ENCODE measurements at regions not wholly inside any gene's neighbourhood (a gene's known extent, or its start where the extent isn't known, plus 50 kb on each side); places are given as distances from the start of the nearest gene placed in this dataset.

DNA sequence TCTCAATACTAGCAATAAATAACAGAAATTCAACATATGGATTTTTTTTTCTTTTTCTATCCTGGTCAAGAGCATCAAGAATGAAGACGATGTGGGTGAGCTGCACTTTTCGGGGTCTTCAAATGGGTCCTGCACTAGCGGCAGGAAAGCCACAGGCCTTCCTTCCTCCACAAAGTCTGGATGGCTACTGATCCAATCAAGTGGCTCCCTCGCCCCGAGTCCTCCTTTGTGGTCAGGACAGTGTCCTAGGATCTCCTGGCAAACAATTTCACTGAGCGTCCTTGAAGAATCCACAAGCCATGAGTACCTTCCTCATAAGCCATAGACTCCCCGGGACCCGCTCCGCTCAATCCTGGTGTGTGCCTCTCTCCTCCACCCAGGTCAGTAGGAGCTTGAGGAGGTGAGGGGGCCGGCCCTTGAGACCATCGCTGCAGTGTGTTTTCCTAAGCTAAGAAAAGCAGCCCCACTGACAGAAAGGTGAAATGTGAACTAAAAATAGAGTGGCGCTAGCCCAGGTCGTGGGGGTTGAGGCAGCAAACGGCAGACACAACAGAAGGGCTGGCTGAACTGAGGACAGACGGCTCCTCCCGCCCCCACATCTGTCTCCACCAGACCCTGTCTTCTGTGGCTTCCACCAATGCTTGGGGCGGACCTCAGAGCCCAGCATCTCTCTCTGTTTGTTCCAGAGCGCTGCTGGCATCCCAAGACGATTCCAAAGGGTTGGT lies 202.3 kb downstream of the HERPUD2 start:
- TF ChIP-seq, protein P1, sequence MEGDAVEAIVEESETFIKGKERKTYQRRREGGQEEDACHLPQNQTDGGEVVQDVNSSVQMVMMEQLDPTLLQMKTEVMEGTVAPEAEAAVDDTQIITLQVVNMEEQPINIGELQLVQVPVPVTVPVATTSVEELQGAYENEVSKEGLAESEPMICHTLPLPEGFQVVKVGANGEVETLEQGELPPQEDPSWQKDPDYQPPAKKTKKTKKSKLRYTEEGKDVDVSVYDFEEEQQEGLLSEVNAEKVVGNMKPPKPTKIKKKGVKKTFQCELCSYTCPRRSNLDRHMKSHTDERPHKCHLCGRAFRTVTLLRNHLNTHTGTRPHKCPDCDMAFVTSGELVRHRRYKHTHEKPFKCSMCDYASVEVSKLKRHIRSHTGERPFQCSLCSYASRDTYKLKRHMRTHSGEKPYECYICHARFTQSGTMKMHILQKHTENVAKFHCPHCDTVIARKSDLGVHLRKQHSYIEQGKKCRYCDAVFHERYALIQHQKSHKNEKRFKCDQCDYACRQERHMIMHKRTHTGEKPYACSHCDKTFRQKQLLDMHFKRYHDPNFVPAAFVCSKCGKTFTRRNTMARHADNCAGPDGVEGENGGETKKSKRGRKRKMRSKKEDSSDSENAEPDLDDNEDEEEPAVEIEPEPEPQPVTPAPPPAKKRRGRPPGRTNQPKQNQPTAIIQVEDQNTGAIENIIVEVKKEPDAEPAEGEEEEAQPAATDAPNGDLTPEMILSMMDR (IDR thresholded peaks at IDR 0.05; ENCODE audit: insufficient read depth, low read length, poor library complexity, severe bottlenecking), result no peak
- TF ChIP-seq EZH2phosphoT487 (conservative IDR thresholded peaks at IDR 0.05; ENCODE audit: low read length), result no peak

Measured in SU-DHL-6 (cell line).